Endothelial cell (in vitro differentiated cells): ENCODE measurements at regions not wholly inside any gene's neighbourhood (a gene's known extent, or its start where the extent isn't known, plus 50 kb on each side); places are given as distances from the start of the nearest gene placed in this dataset.

ENCODE experiments used
- DNase-seq: peaks from one replicate; pipeline ENCODE4 v3.0.0; 2021; ENCODE audit warnings: low spot score
- H3K27ac Mint-ChIP-seq: one replicate; pipeline ENCODE4 v1.8.0; 2021; ENCODE audit warnings: mixed read lengths, inconsistent platforms; ENCODE audit not compliant: unreplicated experiment
- H3K27me3 Mint-ChIP-seq: one replicate; pipeline ENCODE4 v1.8.0; 2021; ENCODE audit warnings: mild to moderate bottlenecking, moderate library complexity, mixed read lengths, inconsistent platforms; ENCODE audit not compliant: unreplicated experiment
- H3K36me3 Mint-ChIP-seq: one replicate; pipeline ENCODE4 v1.8.0; 2021; ENCODE audit warnings: mild to moderate bottlenecking, low read depth, mixed read lengths, inconsistent platforms; ENCODE audit not compliant: unreplicated experiment
- H3K4me1 Mint-ChIP-seq: one replicate; pipeline ENCODE4 v1.8.0; 2021; ENCODE audit warnings: mild to moderate bottlenecking, mixed read lengths, inconsistent platforms; ENCODE audit not compliant: unreplicated experiment
- H3K4me3 Mint-ChIP-seq: one replicate; pipeline ENCODE4 v1.8.0; 2021; ENCODE audit warnings: mild to moderate bottlenecking, mixed read lengths, inconsistent platforms; ENCODE audit not compliant: unreplicated experiment
- H3K9me3 Mint-ChIP-seq: one replicate; pipeline ENCODE4 v1.8.0; 2021; ENCODE audit warnings: mixed read lengths, inconsistent platforms; ENCODE audit not compliant: unreplicated experiment
- CTCF ChIP-seq: fragments of 200-600 bp; sonication (generic); IDR thresholded peaks from one replicate; pipeline ENCODE4 v1.5.0; 2021; ENCODE audit warnings: antibody characterized with exemption; ENCODE audit not compliant: unreplicated experiment

GRCh38 chr10:131644864-131645658, 255.7 kb upstream of the PPP2R2D start:
- H3K4me3 Mint-ChIP-seq = no peak overlapping the region
- H3K4me1 Mint-ChIP-seq = peaks cover 5% of the 10 kb centered on the region
- no peaks in the 10 kb centered on the region for H3K27me3 Mint-ChIP-seq
- no peak overlapping the region for H3K27ac Mint-ChIP-seq
- peaks cover 8% of the 10 kb centered on the region for H3K36me3 Mint-ChIP-seq
- no peaks in the 10 kb centered on the region for H3K9me3 Mint-ChIP-seq
- DNase-seq = no peak
- no peak for TF ChIP-seq CTCF

GRCh38 chr10:131645756-131646155, 255.1 kb upstream of the PPP2R2D start:
- TF ChIP-seq CTCF = no peak
- Mint-ChIP-seq H3K4me3 (no peak overlapping the region), H3K4me1 (peaks cover 5% of the 10 kb centered on the region), H3K27me3 (no peaks in the 10 kb centered on the region), H3K9me3 (no peaks in the 10 kb centered on the region), H3K36me3 (peaks cover 8% of the 10 kb centered on the region), H3K27ac (no peak overlapping the region)
- DNase-seq = no peak

GRCh38 chr10:131646551-131647525, 254.0 kb upstream of the PPP2R2D start:
- no peak overlapping the region for H3K4me3 Mint-ChIP-seq
- peaks cover 5% of the 10 kb centered on the region for H3K4me1 Mint-ChIP-seq
- no peaks in the 10 kb centered on the region for H3K27me3 Mint-ChIP-seq
- peaks cover 8% of the 10 kb centered on the region for H3K36me3 Mint-ChIP-seq
- no peaks in the 10 kb centered on the region for H3K9me3 Mint-ChIP-seq
- H3K27ac Mint-ChIP-seq = no peak overlapping the region
- no peak for DNase-seq
- no peak for TF ChIP-seq CTCF

GRCh38 chr10:131647789-131648188, 253.0 kb upstream of the PPP2R2D start:
- Mint-ChIP-seq H3K27ac (no peak overlapping the region), H3K4me1 (peaks cover 5% of the 10 kb centered on the region), H3K27me3 (peaks cover 2% of the 10 kb centered on the region), H3K36me3 (peaks cover 8% of the 10 kb centered on the region), H3K9me3 (no peaks in the 10 kb centered on the region), H3K4me3 (no peak overlapping the region)
- TF ChIP-seq CTCF = no peak
- no peak for DNase-seq
